HG03571 (cell line): ENCODE measurements at regions not wholly inside any gene's neighbourhood (a gene's known extent, or its start where the extent isn't known, plus 50 kb on each side); places are given as distances from the start of the nearest gene placed in this dataset.
"Not testable (repeated sequence)": the region's sequence is repeated elsewhere in the genome, so short reads cannot be mapped to it uniquely, and the experiment has no call there.

ENCODE experiments used
- ATAC-seq: cut with Tn5 transposase; IDR thresholded peaks from one replicate; pipeline ENCODE4 v1.9.1; 2021; ENCODE audit not compliant: unreplicated experiment

- no peak for ATAC-seq
These were observed 168.8 kb downstream of the HDGFL1 start for GRCh38 chr6:22738194-22738593.

- no peak for ATAC-seq
These were observed 178.2 kb downstream of the HDGFL1 start for GRCh38 chr6:22747571-22747970.

GRCh38 chr6:22748681-22749080, 179.3 kb downstream of the HDGFL1 start:
- ATAC-seq: no peak

GRCh38 chr6:22749696-22750095, 180.3 kb downstream of the HDGFL1 start:
- no peak for ATAC-seq

GRCh38 chr6:22751223-22751622, 181.9 kb downstream of the HDGFL1 start:
- ATAC-seq: no peak

GRCh38 chr6:22752522-22752921, 183.2 kb downstream of the HDGFL1 start:
- ATAC-seq: no peak

GRCh38 chr6:22754061-22754460, 184.7 kb downstream of the HDGFL1 start:
- no peak for ATAC-seq

- no peak for ATAC-seq
These were observed 186.2 kb downstream of the HDGFL1 start for GRCh38 chr6:22755605-22756004.

GRCh38 chr6:22756365-22756764, 187.0 kb downstream of the HDGFL1 start:
- ATAC-seq: no peak

- no peak for ATAC-seq
These were observed 195.1 kb downstream of the HDGFL1 start for GRCh38 chr6:22764496-22764895.

- no peak for ATAC-seq
These were observed 195.6 kb downstream of the HDGFL1 start for GRCh38 chr6:22765015-22765414.

GRCh38 chr6:22766979-22767378, 197.6 kb downstream of the HDGFL1 start:
- no peak for ATAC-seq

- ATAC-seq: no peak
These were observed 200.7 kb downstream of the HDGFL1 start for GRCh38 chr6:22770054-22770453.

GRCh38 chr6:22774129-22774528, 204.8 kb downstream of the HDGFL1 start:
- ATAC-seq: no peak

GRCh38 chr6:22778438-22778837, 209.1 kb downstream of the HDGFL1 start:
- ATAC-seq: not testable (repeated sequence)

- no peak for ATAC-seq
These were observed 209.7 kb downstream of the HDGFL1 start for GRCh38 chr6:22779062-22779461.

- ATAC-seq: no peak
These were observed 214.6 kb downstream of the HDGFL1 start for GRCh38 chr6:22783931-22784330.

GRCh38 chr6:22784601-22785410, 215.4 kb downstream of the HDGFL1 start:
- no peak for ATAC-seq

- ATAC-seq: no peak
These were observed 218.7 kb downstream of the HDGFL1 start for GRCh38 chr6:22788038-22788437.

GRCh38 chr6:22789315-22789714, 219.9 kb downstream of the HDGFL1 start:
- no peak for ATAC-seq

- ATAC-seq: no peak
These were observed 225.5 kb downstream of the HDGFL1 start for GRCh38 chr6:22794844-22795243.

GRCh38 chr6:22800451-22800850, 231.1 kb downstream of the HDGFL1 start:
- no peak for ATAC-seq

GRCh38 chr6:22801831-22802230, 232.5 kb downstream of the HDGFL1 start:
- ATAC-seq: no peak
